Activated CD4-positive, alpha-beta memory T cell treated with anti-CD3 and anti-CD28 coated beads, Interleukin-2, amount 10 ng/mL, durations not matched to agents 7 days and 5 days (primary cell): ENCODE measurements at regions not wholly inside any gene's neighbourhood (a gene's known extent, or its start where the extent isn't known, plus 50 kb on each side); places are given as distances from the start of the nearest gene placed in this dataset.

Source experiments
- CTCF ChIA-PET: fragments of 350-600 bp; sonication (Branson Sonifier 250); formaldehyde crosslinking; loops from one replicate; lab custom pipeline; 2021; ENCODE audit warnings: antibody characterized with exemption, inconsistent platforms; lab: Charles Lee
- POLR2A ChIA-PET: fragments of 350-600 bp; sonication (Branson Sonifier 250); formaldehyde crosslinking; loops from one replicate; lab custom pipeline; 2021; ENCODE audit warnings: antibody characterized with exemption; lab: Charles Lee
- DNase-seq: peaks from one replicate; pipeline ENCODE4 v3.0.0-alpha.2; 2020
- H3K27ac Mint-ChIP-seq: one replicate; pipeline ENCODE4 v1.8.0; 2021; ENCODE audit warnings: mild to moderate bottlenecking, mixed read lengths
- H3K27me3 Mint-ChIP-seq: one replicate; pipeline ENCODE4 v1.8.0; 2021; ENCODE audit warnings: mixed read lengths
- H3K36me3 Mint-ChIP-seq: one replicate; pipeline ENCODE4 v1.8.0; 2021; ENCODE audit warnings: low read depth, mixed read lengths
- H3K4me1 Mint-ChIP-seq: one replicate; pipeline ENCODE4 v1.8.0; 2021; ENCODE audit warnings: mixed read lengths
- H3K4me3 Mint-ChIP-seq: one replicate; pipeline ENCODE4 v1.8.0; 2021; ENCODE audit warnings: mild to moderate bottlenecking, mixed read lengths
- H3K9me3 Mint-ChIP-seq: one replicate; pipeline ENCODE4 v1.8.0; 2021; ENCODE audit warnings: mixed read lengths

DNA sequence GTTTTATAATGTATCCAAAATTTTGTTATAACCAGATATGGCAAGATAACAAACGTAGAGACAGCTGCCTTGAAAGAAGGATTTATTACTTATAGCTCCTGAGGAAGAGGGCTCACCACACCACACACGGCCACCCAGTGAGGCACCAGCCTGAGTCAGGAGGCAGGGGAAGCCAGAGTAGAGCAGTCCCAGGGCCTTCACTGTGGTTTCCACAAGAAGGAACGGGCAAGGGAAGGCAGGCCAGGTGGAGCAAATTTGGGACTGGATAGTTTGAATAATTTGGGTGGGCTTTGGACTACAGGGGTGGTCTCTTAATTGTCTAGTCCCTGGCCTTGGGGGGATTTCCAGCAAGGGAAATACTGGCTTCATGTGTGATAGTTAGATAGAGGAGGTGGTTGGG lies 72.5 kb downstream of the RRAGC start:
- Mint-ChIP-seq H3K27me3 (peaks cover 73% of the 10 kb centered on the region), H3K27ac (no peak overlapping the region), H3K36me3 (no peaks in the 10 kb centered on the region), H3K4me3 (no peak overlapping the region), H3K4me1 (no peaks in the 10 kb centered on the region), H3K9me3 (no peaks in the 10 kb centered on the region)
- CTCF ChIA-PET: no interaction called here
- DNase-seq: no peak
- POLR2A ChIA-PET: no interaction called here

DNA sequence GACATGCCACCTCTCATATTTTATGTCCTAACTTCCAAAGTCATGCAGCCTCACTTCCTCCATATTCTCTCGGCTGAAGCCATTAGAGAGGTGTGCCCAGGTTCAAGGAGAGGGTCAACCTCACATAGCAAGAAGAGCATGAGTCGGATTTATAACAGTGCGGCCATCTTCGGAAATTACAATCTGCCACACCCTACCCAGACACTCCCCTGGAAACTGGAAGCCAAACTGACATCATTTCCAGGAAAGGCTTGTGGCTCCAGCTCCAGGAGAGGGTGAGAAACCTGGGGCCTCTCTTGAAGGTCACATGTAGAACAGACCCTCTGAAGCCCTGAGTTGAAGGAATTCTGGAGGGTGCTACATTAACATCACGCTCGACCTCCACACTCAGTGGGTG lies 73.5 kb downstream of the RRAGC start:
- POLR2A ChIA-PET: no interaction called here
- Mint-ChIP-seq H3K27me3 (peaks cover 73% of the 10 kb centered on the region), H3K36me3 (no peaks in the 10 kb centered on the region), H3K27ac (no peak overlapping the region), H3K9me3 (no peaks in the 10 kb centered on the region), H3K4me3 (no peak overlapping the region), H3K4me1 (no peaks in the 10 kb centered on the region)
- CTCF ChIA-PET: no interaction called here
- no peak for DNase-seq

GRCh38 chr1:38785285-38786039 lies 74.1 kb downstream of the RRAGC start:
- no peak for DNase-seq
- ChIA-PET CTCF (no interaction called here), POLR2A (no interaction called here)
- no peak overlapping the region for H3K27ac Mint-ChIP-seq
- H3K36me3 Mint-ChIP-seq: no peaks in the 10 kb centered on the region
- no peak overlapping the region for H3K4me3 Mint-ChIP-seq
- H3K4me1 Mint-ChIP-seq: no peaks in the 10 kb centered on the region
- H3K9me3 Mint-ChIP-seq: no peaks in the 10 kb centered on the region
- peaks cover 70% of the 10 kb centered on the region for H3K27me3 Mint-ChIP-seq

- no peaks in the 10 kb centered on the region for H3K4me1 Mint-ChIP-seq
Measured at GRCh38 chr1:38784452-38785284, 74.9 kb downstream of the RRAGC start.

GRCh38 chr1:38783640-38784229 lies 75.8 kb downstream of the RRAGC start:
- CTCF ChIA-PET: no interaction called here
- no peak for DNase-seq
- no peaks in the 10 kb centered on the region for H3K36me3 Mint-ChIP-seq
- no peak overlapping the region for H3K4me3 Mint-ChIP-seq
- H3K27me3 Mint-ChIP-seq: peaks cover 61% of the 10 kb centered on the region
- no peaks in the 10 kb centered on the region for H3K9me3 Mint-ChIP-seq
- POLR2A ChIA-PET: no interaction called here
- no peaks in the 10 kb centered on the region for H3K4me1 Mint-ChIP-seq
- no peak overlapping the region for H3K27ac Mint-ChIP-seq

More at GRCh38 chr1:38784452-38785284, 74.9 kb downstream of the RRAGC start:
- ChIA-PET POLR2A (no interaction called here), CTCF (no interaction called here)
- Mint-ChIP-seq H3K36me3 (no peaks in the 10 kb centered on the region), H3K27me3 (peaks cover 67% of the 10 kb centered on the region), H3K27ac (no peak overlapping the region), H3K9me3 (no peaks in the 10 kb centered on the region), H3K4me3 (no peak overlapping the region)
- DNase-seq: no peak

DNA sequence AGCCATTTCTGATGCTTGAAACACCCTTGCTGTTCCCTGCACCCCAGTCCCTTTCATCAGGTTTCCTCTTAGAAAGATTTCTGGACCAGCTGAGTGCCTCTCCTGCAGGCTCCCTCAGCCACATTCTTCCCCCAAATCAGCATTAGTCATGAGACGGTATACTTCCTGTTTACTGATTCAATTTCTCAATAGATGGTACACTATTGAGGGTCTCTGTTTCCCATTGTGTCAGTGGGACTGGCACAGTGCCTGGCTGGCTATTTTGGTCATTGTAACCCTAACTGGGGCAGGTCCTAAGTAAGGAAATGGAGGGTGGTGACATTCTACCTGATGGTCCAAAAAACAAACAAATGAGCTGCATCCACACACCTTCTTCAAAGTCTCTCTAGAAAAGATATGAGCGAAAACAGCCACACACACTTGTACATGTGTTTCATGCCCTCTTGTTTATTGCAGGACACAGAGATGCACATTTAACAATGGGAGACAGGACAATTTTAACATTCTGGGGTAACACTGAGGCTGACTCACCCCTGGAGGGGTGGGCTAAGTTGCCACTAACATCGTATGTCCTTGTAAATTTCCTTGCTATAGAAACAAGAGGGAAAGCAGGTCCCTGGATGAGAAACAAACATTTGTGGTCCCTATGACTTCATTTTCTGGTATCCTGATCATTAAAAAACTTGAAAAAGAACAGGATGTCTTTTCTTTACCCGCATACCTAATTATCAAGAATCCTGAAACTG lies 77.5 kb downstream of the RRAGC start:
- H3K4me3 Mint-ChIP-seq: no peak overlapping the region
- H3K27ac Mint-ChIP-seq: no peak overlapping the region
- H3K27me3 Mint-ChIP-seq: peaks cover 55% of the 10 kb centered on the region
- H3K36me3 Mint-ChIP-seq: no peaks in the 10 kb centered on the region
- DNase-seq: no peak
- CTCF ChIA-PET: no interaction called here
- POLR2A ChIA-PET: no interaction called here
- H3K9me3 Mint-ChIP-seq: no peaks in the 10 kb centered on the region
- no peaks in the 10 kb centered on the region for H3K4me1 Mint-ChIP-seq

DNA sequence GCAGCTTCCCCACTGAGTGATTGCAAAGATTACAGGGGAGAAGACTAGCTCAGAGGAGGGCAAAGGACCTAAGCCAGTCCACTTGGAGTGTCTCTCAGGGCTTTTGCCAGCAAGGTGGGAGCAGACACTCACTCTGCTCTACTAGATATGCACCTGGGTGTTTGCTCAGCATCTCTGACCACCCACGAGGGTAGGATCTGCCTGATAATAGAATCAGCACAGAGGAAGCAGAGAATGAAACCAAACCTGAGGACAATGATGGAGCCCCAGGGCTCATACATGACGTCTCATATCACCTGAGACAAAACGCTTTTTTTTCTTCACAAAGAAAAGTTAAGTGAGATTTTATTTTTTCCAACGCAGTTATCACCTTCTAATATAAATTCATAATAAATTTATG lies 79.4 kb downstream of the RRAGC start:
- CTCF ChIA-PET: no interaction called here
- no peak overlapping the region for H3K4me3 Mint-ChIP-seq
- POLR2A ChIA-PET: no interaction called here
- no peaks in the 10 kb centered on the region for H3K9me3 Mint-ChIP-seq
- DNase-seq: no peak
- H3K36me3 Mint-ChIP-seq: no peaks in the 10 kb centered on the region
- no peak overlapping the region for H3K27ac Mint-ChIP-seq
- H3K4me1 Mint-ChIP-seq: no peaks in the 10 kb centered on the region
- peaks cover 49% of the 10 kb centered on the region for H3K27me3 Mint-ChIP-seq

DNA sequence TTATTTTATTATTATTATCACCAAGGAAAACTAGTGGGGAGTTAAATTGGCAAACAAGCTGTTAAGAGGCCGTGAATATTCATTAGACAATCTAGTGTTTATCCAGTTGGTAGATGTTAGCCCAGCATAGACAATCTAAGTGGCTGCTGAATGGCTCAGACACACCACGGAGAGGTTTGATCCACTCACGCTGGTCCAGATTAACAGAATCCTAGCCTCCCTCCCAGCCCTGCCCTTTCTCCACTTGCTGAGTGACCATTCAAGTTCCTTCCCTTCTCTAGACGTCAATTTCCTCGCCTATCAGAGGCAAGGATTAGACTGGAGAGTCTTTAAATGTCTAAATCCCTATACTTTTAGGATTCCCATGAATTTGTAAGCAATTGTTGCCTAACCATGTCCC lies 80.1 kb downstream of the RRAGC start:
- CTCF ChIA-PET: no interaction called here
- no peak overlapping the region for H3K27ac Mint-ChIP-seq
- POLR2A ChIA-PET: no interaction called here

GRCh38 chr1:38778521-38778920 lies 81.1 kb downstream of the RRAGC start:
- DNase-seq: no peak
- Mint-ChIP-seq H3K27me3 (peaks cover 34% of the 10 kb centered on the region), H3K4me1 (no peaks in the 10 kb centered on the region), H3K9me3 (no peaks in the 10 kb centered on the region), H3K36me3 (no peaks in the 10 kb centered on the region), H3K27ac (no peak overlapping the region), H3K4me3 (no peak overlapping the region)
- POLR2A ChIA-PET: no interaction called here
- CTCF ChIA-PET: interaction anchor here (0.7 kb wide), 1 partner anchor 34 kb away, joined by 4 read pairs; no protein-coding TSS in a partner anchor

More for the DNA sequence above, 80.1 kb downstream of the RRAGC start:
- Mint-ChIP-seq H3K27me3 (peaks cover 43% of the 10 kb centered on the region), H3K9me3 (no peaks in the 10 kb centered on the region), H3K4me3 (no peak overlapping the region), H3K36me3 (no peaks in the 10 kb centered on the region), H3K4me1 (no peaks in the 10 kb centered on the region)
- DNase-seq: no peak

DNA sequence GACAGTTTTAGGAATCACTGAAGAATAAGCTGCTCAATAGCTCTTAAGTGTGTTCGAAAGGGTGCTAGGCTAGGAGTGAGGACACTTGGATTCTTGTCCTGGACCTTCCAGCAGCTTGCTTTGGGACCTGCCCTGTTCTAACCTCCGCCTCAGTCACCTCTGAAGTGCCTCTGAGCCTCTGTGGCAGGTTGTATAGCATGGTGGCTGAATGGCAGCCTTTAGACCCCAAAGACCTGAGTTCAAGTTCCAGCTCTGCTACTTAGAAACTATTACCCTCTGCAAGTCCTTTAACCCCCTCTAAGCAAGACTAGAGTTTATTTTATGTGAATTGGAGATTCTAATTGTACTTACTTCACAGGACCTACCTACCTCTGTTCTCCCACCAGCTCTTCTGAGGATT lies 81.5 kb downstream of the RRAGC start:
- ChIA-PET POLR2A (interaction anchor here (0.7 kb wide), 1 partner anchor 187 kb away, joined by 4 read pairs; no protein-coding TSS in a partner anchor), CTCF (no interaction called here)
- DNase-seq: no peak
- Mint-ChIP-seq H3K9me3 (no peaks in the 10 kb centered on the region), H3K4me1 (no peaks in the 10 kb centered on the region), H3K36me3 (no peaks in the 10 kb centered on the region), H3K27ac (no peak overlapping the region), H3K27me3 (peaks cover 31% of the 10 kb centered on the region), H3K4me3 (no peak overlapping the region)

GRCh38 chr1:38777464-38777957 lies 82.1 kb downstream of the RRAGC start:
- no peak overlapping the region for H3K4me3 Mint-ChIP-seq
- no peak overlapping the region for H3K27ac Mint-ChIP-seq
- H3K36me3 Mint-ChIP-seq: no peaks in the 10 kb centered on the region
- H3K4me1 Mint-ChIP-seq: no peaks in the 10 kb centered on the region
- ChIA-PET POLR2A (interaction anchor here (0.7 kb wide), 1 partner anchor 188 kb away, joined by 4 read pairs; no protein-coding TSS in a partner anchor), CTCF (no interaction called here)
- H3K9me3 Mint-ChIP-seq: no peaks in the 10 kb centered on the region
- DNase-seq: no peak
- H3K27me3 Mint-ChIP-seq: peaks cover 27% of the 10 kb centered on the region

GRCh38 chr1:38776466-38777065 lies 83.0 kb downstream of the RRAGC start:
- ChIA-PET POLR2A (no interaction called here), CTCF (no interaction called here)
- Mint-ChIP-seq H3K9me3 (no peaks in the 10 kb centered on the region), H3K36me3 (no peaks in the 10 kb centered on the region), H3K4me3 (no peak overlapping the region), H3K4me1 (no peaks in the 10 kb centered on the region), H3K27ac (no peak overlapping the region), H3K27me3 (peaks cover 21% of the 10 kb centered on the region)
- DNase-seq: no peak
